PC-3 (cell line): ENCODE measurements at regions not wholly inside any gene's neighbourhood (a gene's known extent, or its start where the extent isn't known, plus 50 kb on each side); places are given as distances from the start of the nearest gene placed in this dataset.
A peak's percentile ranks its signal among the peaks of the same experiment; 100 is the strongest.

ENCODE experiments used
- ATAC-seq: fragments of 200-7000 bp; cut with Tn5 transposase; 2 replicates; pipeline ENCODE4 v1.9.1; 2020; ENCODE audit warnings: mild to moderate bottlenecking, moderate library complexity
- BruUV-seq: library from RNA; stranded (reverse); fragments of 400-500 nt; replicated peaks from 2 replicates; lab custom pipeline; 2021; lab: Mats Ljungman, UMichigan
- CTCF ChIA-PET: fragments of 300-600 bp; sonication (Branson Sonifier 250); formaldehyde crosslinking; loops from one replicate; lab custom pipeline; 2022; ENCODE audit warnings: antibody characterized with exemption; lab: Charles Lee
- POLR2A ChIA-PET: fragments of 300-600 bp; sonication (Branson Sonifier 250); formaldehyde crosslinking; loops from one replicate; lab custom pipeline; 2022; ENCODE audit warnings: antibody characterized with exemption; ENCODE audit not compliant: unreplicated experiment; lab: Charles Lee
- DNase-seq: peaks from one replicate; pipeline ENCODE4 v3.0.0-alpha.2; 2015
- H2AFZ ChIP-seq: fragments of 300-600 bp; sonication (generic); 2 replicates; pipeline ENCODE4 v1.6.0; 2016; ENCODE audit warnings: antibody characterized with exemption, low read length
- H3F3A ChIP-seq: fragments of 300-600 bp; sonication (generic); one replicate; pipeline ENCODE4 v1.6.0; 2017; ENCODE audit warnings: antibody characterized with exemption, low read length, control low read depth, mild to moderate bottlenecking; ENCODE audit not compliant: unreplicated experiment
- H3K27ac ChIP-seq: fragments of 300-600 bp; sonication (generic); 2 replicates; pipeline ENCODE4 v1.5.1; 2016; ENCODE audit warnings: mild to moderate bottlenecking, low read length
- H3K27me3 ChIP-seq: fragments of 300-600 bp; sonication (generic); 2 replicates; pipeline ENCODE4 v1.6.1; 2016; ENCODE audit warnings: low read length, mixed read lengths
- H3K36me3 ChIP-seq: fragments of 300-600 bp; sonication (generic); 2 replicates; pipeline ENCODE4 v1.6.1; 2016; ENCODE audit warnings: low read depth, mixed run types, low read length, mixed read lengths
- H3K4me1 ChIP-seq: fragments of 300-600 bp; sonication (generic); 2 replicates; pipeline ENCODE4 v1.5.1; 2016; ENCODE audit warnings: low read length; ENCODE audit not compliant: insufficient read depth
- H3K4me2 ChIP-seq: fragments of 300-600 bp; sonication (generic); 2 replicates; pipeline ENCODE4 v1.6.0; 2016; ENCODE audit warnings: low read length
- H3K4me3 ChIP-seq: fragments of 300-600 bp; sonication (generic); 2 replicates; pipeline ENCODE4 v1.5.1; 2016; ENCODE audit warnings: mild to moderate bottlenecking, low read length, mixed read lengths
- H3K79me2 ChIP-seq: fragments of 300-600 bp; sonication (generic); 2 replicates; pipeline ENCODE4 v1.6.1; 2017; ENCODE audit warnings: low read length, mixed read lengths
- H3K9ac ChIP-seq: fragments of 300-600 bp; sonication (generic); 2 replicates; pipeline ENCODE4 v1.6.0; 2016; ENCODE audit warnings: mild to moderate bottlenecking, low read length
- H3K9me2 ChIP-seq: fragments of 300-600 bp; sonication (generic); replicated peaks from 2 replicates; pipeline ENCODE4 v1.6.1; 2016; ENCODE audit warnings: mixed run types, low read length, mixed read lengths
- H3K9me3 ChIP-seq: fragments of 300-600 bp; sonication (generic); 2 replicates; pipeline ENCODE4 v1.6.1; 2016; ENCODE audit warnings: low read length, mixed read lengths
- H4K20me1 ChIP-seq: fragments of 300-600 bp; sonication (generic); 2 replicates; pipeline ENCODE4 v1.6.1; 2016; ENCODE audit warnings: low read length, mixed read lengths
- CTCF ChIP-seq: fragments of 300-600 bp; sonication (generic); conservative IDR thresholded peaks from 2 replicates; pipeline ENCODE4 v1.5.1; 2017; ENCODE audit warnings: antibody characterized with exemption, low read depth, mild to moderate bottlenecking, low read length
- EZH2 ChIP-seq: fragments of 300-600 bp; sonication (generic); IDR thresholded peaks from one replicate; pipeline ENCODE4 v1.6.1; 2017; ENCODE audit warnings: antibody characterized with exemption, mild to moderate bottlenecking, low read length; ENCODE audit not compliant: unreplicated experiment
- EZH2phosphoT487 ChIP-seq: fragments of 300-600 bp; sonication (generic); IDR thresholded peaks from 2 replicates; pipeline ENCODE4 v1.6.1; 2018; ENCODE audit warnings: mild to moderate bottlenecking, antibody characterized with exemption, low read length, borderline replicate concordance
- intact Hi-C: fragments of 100-400 bp; cut with micrococcal nuclease; formaldehyde crosslinking; loops from 2 replicates; pipeline ENCODE4 v1.9.0; 2023

- H3F3A ChIP-seq, result peaks cover 9% of the 10 kb centered on the region
- H3K4me2 ChIP-seq, result peak overlapping the region; percentile 62
- ChIA-PET POLR2A (no interaction called here), CTCF (no interaction called here)
- H4K20me1 ChIP-seq, result no peaks in the 10 kb centered on the region
- no peaks in the 10 kb centered on the region for H3K9me3 ChIP-seq
- no peaks in the 10 kb centered on the region for H3K36me3 ChIP-seq
- no peak overlapping the region for H3K9ac ChIP-seq
- peaks cover 32% of the 10 kb centered on the region for H3K4me1 ChIP-seq
- H3K27ac ChIP-seq, result peak overlapping the region; percentile 81
- ATAC-seq, result peak; percentile 83
- no TSS peak for BruUV-seq
- H3K27me3 ChIP-seq, result no peaks in the 10 kb centered on the region
- peak overlapping the region; percentile 23 for H2AFZ ChIP-seq
- peak; percentile 82 for DNase-seq
- TF ChIP-seq EZH2phosphoT487, result no peak
- TF ChIP-seq CTCF, result no peak
- TF ChIP-seq EZH2, result no peak
- H3K79me2 ChIP-seq, result no peaks in the 10 kb centered on the region
- no peak overlapping the region for H3K4me3 ChIP-seq
- intact Hi-C loops, result loop anchor here (5.0 kb wide), 3 partner anchors 128 to 302 kb away; no protein-coding TSS in a partner anchor
- H3K9me2 ChIP-seq, result no peaks in the 10 kb centered on the region
Measured at GRCh38 chr3:44069276-44069675, 172.4 kb upstream of the TOPAZ1 start.

GRCh38 chr3:44070841-44071546 is 170.7 kb upstream of the TOPAZ1 start:
- ChIA-PET POLR2A (no interaction called here), CTCF (no interaction called here)
- no peak overlapping the region for H3K4me2 ChIP-seq
- peaks cover 6% of the 10 kb centered on the region for H3F3A ChIP-seq
- no peak overlapping the region for H3K27ac ChIP-seq
- ATAC-seq (no peak), DNase-seq (no peak)
- TF ChIP-seq EZH2phosphoT487 (no peak), CTCF (no peak), EZH2 (no peak)
- no peak overlapping the region for H3K9ac ChIP-seq
- H3K9me3 ChIP-seq, result no peaks in the 10 kb centered on the region
- H4K20me1 ChIP-seq, result no peaks in the 10 kb centered on the region
- peaks cover 29% of the 10 kb centered on the region for H3K4me1 ChIP-seq
- H3K36me3 ChIP-seq, result no peaks in the 10 kb centered on the region
- no peaks in the 10 kb centered on the region for H3K27me3 ChIP-seq
- no peak overlapping the region for H3K4me3 ChIP-seq
- BruUV-seq, result no TSS peak
- intact Hi-C loops, result no loop called here
- H3K9me2 ChIP-seq, result no peaks in the 10 kb centered on the region
- H2AFZ ChIP-seq, result no peak overlapping the region
- H3K79me2 ChIP-seq, result no peaks in the 10 kb centered on the region
